ENCODE measurements at regions not wholly inside any gene's neighbourhood (a gene's known extent, or its start where the extent isn't known, plus 50 kb on each side); places are given as distances from the start of the nearest gene placed in this dataset.

- H3K4me3 ChIP-seq (ENCODE audit: low read length) = no peak overlapping the region
- no peak for TF ChIP-seq CTCF (IDR thresholded peaks at IDR 0.05; ENCODE audit: insufficient read depth, low read depth, low read length, missing control alignments)
- no peak for DNase-seq (ENCODE audit: low read depth)
These were observed 67.4 kb upstream of the EPCAM start for GRCh38 chr2:47301731-47302130.

- no peak overlapping the region for H3K4me3 ChIP-seq (ENCODE audit: low read length)
- TF ChIP-seq CTCF (IDR thresholded peaks at IDR 0.05; ENCODE audit: insufficient read depth, low read depth, low read length, missing control alignments) = no peak
- no peak for DNase-seq (ENCODE audit: low read depth)
These were observed 67.9 kb upstream of the EPCAM start for GRCh38 chr2:47301277-47301618.

- no peak for DNase-seq (ENCODE audit: low read depth)
- H3K4me3 ChIP-seq (ENCODE audit: low read length) = no peak overlapping the region
- TF ChIP-seq CTCF (IDR thresholded peaks at IDR 0.05; ENCODE audit: insufficient read depth, low read depth, low read length, missing control alignments) = no peak
These were observed 68.4 kb upstream of the EPCAM start for GRCh38 chr2:47300609-47301276.

GRCh38 chr2:47300081-47300480 is 69.0 kb upstream of the EPCAM start:
- TF ChIP-seq CTCF (IDR thresholded peaks at IDR 0.05; ENCODE audit: insufficient read depth, low read depth, low read length, missing control alignments) = no peak
- H3K4me3 ChIP-seq (ENCODE audit: low read length) = no peak overlapping the region
- DNase-seq (ENCODE audit: low read depth) = no peak

- no peak overlapping the region for H3K4me3 ChIP-seq (ENCODE audit: low read length)
- DNase-seq (ENCODE audit: low read depth) = peak; percentile 78
These were observed 69.6 kb upstream of the EPCAM start for GRCh38 chr2:47299555-47299954.

GRCh38 chr2:47298771-47299170 is 70.3 kb upstream of the EPCAM start:
- DNase-seq (ENCODE audit: low read depth) = no peak
- TF ChIP-seq CTCF (IDR thresholded peaks at IDR 0.05; ENCODE audit: insufficient read depth, low read depth, low read length, missing control alignments) = no peak
- no peak overlapping the region for H3K4me3 ChIP-seq (ENCODE audit: low read length)

More at GRCh38 chr2:47299555-47299954, 69.6 kb upstream of the EPCAM start:
- TF ChIP-seq CTCF (IDR thresholded peaks at IDR 0.05; ENCODE audit: insufficient read depth, low read depth, low read length, missing control alignments) = peak; percentile 8

- no peak for TF ChIP-seq CTCF (IDR thresholded peaks at IDR 0.05; ENCODE audit: insufficient read depth, low read depth, low read length, missing control alignments)
- no peak overlapping the region for H3K4me3 ChIP-seq (ENCODE audit: low read length)
- DNase-seq (ENCODE audit: low read depth) = peak; percentile 78
These were observed 71.2 kb upstream of the EPCAM start for GRCh38 chr2:47297767-47298425.

Measured in epithelial cell of esophagus (primary cell).